Astrocyte (in vitro differentiated cells and primary cell): ENCODE measurements at regions not wholly inside any gene's neighbourhood (a gene's known extent, or its start where the extent isn't known, plus 50 kb on each side); places are given as distances from the start of the nearest gene placed in this dataset.

Source experiments
- DNase-seq: peaks from one replicate; pipeline ENCODE4 v3.0.0-alpha.2; 2010; ENCODE audit warnings: low read depth
- FAIRE-seq: peaks from 2 replicates; lab custom pipeline; 2011; peaks lifted over from hg19 to GRCh38; lab: Jason Lieb, UNC
- H2AFZ ChIP-seq: 2 replicates; pipeline ENCODE4 v1.6.0; 2012; ENCODE audit warnings: low read depth, low read length, inconsistent platforms
- H3K27ac ChIP-seq: 2 replicates; pipeline ENCODE4 v1.5.1; 2011; ENCODE audit warnings: low read depth, low read length, inconsistent platforms
- H3K27me3 ChIP-seq: 2 replicates; pipeline ENCODE4 v1.6.0; 2011; ENCODE audit warnings: low read length, inconsistent platforms; ENCODE audit not compliant: insufficient read depth
- H3K36me3 ChIP-seq: 2 replicates; pipeline ENCODE4 v1.5.1; 2011; ENCODE audit warnings: low read length, inconsistent platforms; ENCODE audit not compliant: insufficient read depth
- H3K4me1 ChIP-seq: 2 replicates; pipeline ENCODE4 v1.5.1; 2011; ENCODE audit warnings: low read length, inconsistent platforms; ENCODE audit not compliant: insufficient read depth
- H3K4me2 ChIP-seq: 2 replicates; pipeline ENCODE4 v1.6.0; 2012; ENCODE audit warnings: low read length, inconsistent platforms
- H3K4me3 ChIP-seq: 2 replicates; pipeline ENCODE4 v1.5.1; 2011; ENCODE audit warnings: low read depth, mild to moderate bottlenecking, low read length, inconsistent platforms; ENCODE audit not compliant: insufficient read depth
- H3K79me2 ChIP-seq: 2 replicates; pipeline ENCODE4 v1.6.0; 2012; ENCODE audit warnings: mild to moderate bottlenecking, low read length, inconsistent platforms; ENCODE audit not compliant: insufficient read depth
- H3K9ac ChIP-seq: 2 replicates; pipeline ENCODE4 v1.6.0; 2012; ENCODE audit warnings: mild to moderate bottlenecking, low read length, inconsistent platforms
- H3K9me3 ChIP-seq: 2 replicates; pipeline ENCODE4 v1.5.1; 2012; ENCODE audit warnings: low read depth, mild to moderate bottlenecking, low read length, inconsistent platforms; ENCODE audit not compliant: insufficient read depth
- H4K20me1 ChIP-seq: 2 replicates; pipeline ENCODE4 v1.6.0; 2012; ENCODE audit warnings: low read length, inconsistent platforms; ENCODE audit not compliant: insufficient read depth
- H3K27ac Mint-ChIP-seq: one replicate; pipeline ENCODE4 v1.8.0; 2021; ENCODE audit warnings: mild to moderate bottlenecking, mixed read lengths; ENCODE audit not compliant: unreplicated experiment
- H3K27me3 Mint-ChIP-seq: one replicate; pipeline ENCODE4 v1.8.0; 2021; ENCODE audit warnings: low read depth, mixed read lengths; ENCODE audit not compliant: unreplicated experiment
- H3K36me3 Mint-ChIP-seq: one replicate; pipeline ENCODE4 v1.8.0; 2021; ENCODE audit warnings: low read depth, mixed read lengths; ENCODE audit not compliant: unreplicated experiment
- H3K4me1 Mint-ChIP-seq: one replicate; pipeline ENCODE4 v1.8.0; 2021; ENCODE audit warnings: low read depth, mixed read lengths; ENCODE audit not compliant: unreplicated experiment
- H3K4me3 Mint-ChIP-seq: one replicate; pipeline ENCODE4 v1.8.0; 2021; ENCODE audit warnings: mild to moderate bottlenecking, moderate library complexity, mixed read lengths; ENCODE audit not compliant: unreplicated experiment
- H3K9me3 Mint-ChIP-seq: one replicate; pipeline ENCODE4 v1.8.0; 2021; ENCODE audit warnings: mild to moderate bottlenecking, mixed read lengths; ENCODE audit not compliant: unreplicated experiment
- CTCF ChIP-seq: IDR thresholded peaks from 2 replicates; pipeline ENCODE4 v1.5.1; 2011; ENCODE audit warnings: low read depth, mild to moderate bottlenecking, inconsistent platforms, low read length, moderate library complexity; ENCODE audit not compliant: insufficient read depth
- EZH2 ChIP-seq: IDR thresholded peaks from 2 replicates; pipeline ENCODE4 v1.6.1; 2012; ENCODE audit warnings: mild to moderate bottlenecking, low read length, inconsistent platforms; ENCODE audit not compliant: insufficient read depth

DNA sequence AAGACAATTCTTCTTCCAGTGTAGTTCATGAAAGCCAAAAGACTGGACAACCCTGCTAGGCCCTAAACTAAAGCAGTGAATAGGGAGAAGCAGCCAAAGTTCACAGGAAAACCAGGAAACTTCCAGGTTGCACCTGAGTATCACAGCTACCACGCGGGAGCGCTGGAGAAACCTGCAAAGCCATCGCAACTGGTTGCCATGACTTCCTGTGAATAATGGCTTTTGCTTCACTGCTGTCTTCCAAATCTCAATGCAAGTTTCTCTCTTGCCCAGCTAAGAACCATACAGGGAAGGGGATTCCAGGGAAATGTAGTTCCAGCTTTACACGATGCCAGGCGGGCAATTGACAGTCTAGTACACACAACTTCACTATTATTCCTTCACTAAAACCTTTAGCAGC lies 114.1 kb downstream of the GXYLT1 start:
- Mint-ChIP-seq H3K36me3 (peaks cover 3% of the 10 kb centered on the region), H3K4me1 (no peaks in the 10 kb centered on the region), H3K27ac (no peak overlapping the region), H3K27me3 (peaks cover 3% of the 10 kb centered on the region), H3K9me3 (no peaks in the 10 kb centered on the region), H3K4me3 (no peak overlapping the region)
- Histone ChIP-seq H3K27ac (no peak overlapping the region), H3K9me3 (no peaks in the 10 kb centered on the region), H3K4me1 (no peaks in the 10 kb centered on the region), H3K4me2 (no peak overlapping the region), H3K36me3 (no peaks in the 10 kb centered on the region), H3K79me2 (no peaks in the 10 kb centered on the region), H3K9ac (no peak overlapping the region), H3K4me3 (no peak overlapping the region), H2AFZ (no peak overlapping the region), H3K27me3 (no peaks in the 10 kb centered on the region), H4K20me1 (no peaks in the 10 kb centered on the region)
- DNase-seq (no peak), FAIRE-seq (no peak)
- TF ChIP-seq CTCF (no peak), EZH2 (no peak)

GRCh38 chr12:42027546-42027945 lies 117.1 kb downstream of the GXYLT1 start:
- no peak overlapping the region for H3K9ac ChIP-seq
- H3K36me3 Mint-ChIP-seq = peaks cover 3% of the 10 kb centered on the region
- no peak for TF ChIP-seq CTCF
- TF ChIP-seq EZH2 = no peak
- peaks cover 3% of the 10 kb centered on the region for H3K27me3 Mint-ChIP-seq
- no peaks in the 10 kb centered on the region for H4K20me1 ChIP-seq
- no peak overlapping the region for H3K4me3 ChIP-seq
- no peak overlapping the region for H2AFZ ChIP-seq
- H3K4me3 Mint-ChIP-seq = no peak overlapping the region
- no peak overlapping the region for H3K27ac ChIP-seq
- no peak for DNase-seq
- H3K27me3 ChIP-seq = no peaks in the 10 kb centered on the region
- no peaks in the 10 kb centered on the region for H3K36me3 ChIP-seq
- no peak for FAIRE-seq
- no peaks in the 10 kb centered on the region for H3K9me3 Mint-ChIP-seq
- H3K4me1 ChIP-seq = no peaks in the 10 kb centered on the region
- H3K27ac Mint-ChIP-seq = no peak overlapping the region
- no peak overlapping the region for H3K4me2 ChIP-seq
- H3K79me2 ChIP-seq = no peaks in the 10 kb centered on the region
- H3K9me3 ChIP-seq = no peaks in the 10 kb centered on the region
- H3K4me1 Mint-ChIP-seq = peaks cover 6% of the 10 kb centered on the region

- no peak overlapping the region for H3K27ac ChIP-seq
- H3K4me3 ChIP-seq = peak overlapping the region; percentile 49
- no peaks in the 10 kb centered on the region for H3K9me3 ChIP-seq
- no peaks in the 10 kb centered on the region for H3K36me3 ChIP-seq
- no peaks in the 10 kb centered on the region for H3K79me2 ChIP-seq
- no peaks in the 10 kb centered on the region for H3K27me3 Mint-ChIP-seq
- no peak overlapping the region for H3K9ac ChIP-seq
- H2AFZ ChIP-seq = peak overlapping the region; percentile 81
- H4K20me1 ChIP-seq = no peaks in the 10 kb centered on the region
- FAIRE-seq = no peak
- no peaks in the 10 kb centered on the region for H3K4me1 ChIP-seq
- H3K4me1 Mint-ChIP-seq = peaks cover 10% of the 10 kb centered on the region
- DNase-seq = no peak
- peak overlapping the region; percentile 88 for H3K4me2 ChIP-seq
- peaks cover 2% of the 10 kb centered on the region for H3K9me3 Mint-ChIP-seq
- H3K36me3 Mint-ChIP-seq = peaks cover 3% of the 10 kb centered on the region
- no peak overlapping the region for H3K27ac Mint-ChIP-seq
- no peaks in the 10 kb centered on the region for H3K27me3 ChIP-seq
- no peak overlapping the region for H3K4me3 Mint-ChIP-seq
- TF ChIP-seq CTCF = no peak
- no peak for TF ChIP-seq EZH2
Observed at GRCh38 chr12:42024495-42024830, 120.2 kb downstream of the GXYLT1 start.
